Fibroblast of lung (primary cell): ENCODE measurements at regions not wholly inside any gene's neighbourhood (a gene's known extent, or its start where the extent isn't known, plus 50 kb on each side); places are given as distances from the start of the nearest gene placed in this dataset.

Experiments
- EZH2 ChIP-seq: IDR thresholded peaks from 2 replicates; pipeline ENCODE4 v1.5.1; 2012; ENCODE audit warnings: low read length, control low read depth, mild to moderate bottlenecking; ENCODE audit errors: missing control alignments
- TF ChIP-seq, protein P1 (sequence below), 2 donors: IDR thresholded peaks in 1 of 2; conservative IDR thresholded peaks in 1 of 2; 1 replicate in 1 of 2; 2 replicates in 1 of 2; pipeline ENCODE4 v1.5.1; 2011 to 2012; ENCODE audit warnings: low read length in 2 of 2, control low read depth in 1 of 2, inconsistent platforms in 1 of 2, low read depth in 1 of 2, mild to moderate bottlenecking in 1 of 2

DNA sequence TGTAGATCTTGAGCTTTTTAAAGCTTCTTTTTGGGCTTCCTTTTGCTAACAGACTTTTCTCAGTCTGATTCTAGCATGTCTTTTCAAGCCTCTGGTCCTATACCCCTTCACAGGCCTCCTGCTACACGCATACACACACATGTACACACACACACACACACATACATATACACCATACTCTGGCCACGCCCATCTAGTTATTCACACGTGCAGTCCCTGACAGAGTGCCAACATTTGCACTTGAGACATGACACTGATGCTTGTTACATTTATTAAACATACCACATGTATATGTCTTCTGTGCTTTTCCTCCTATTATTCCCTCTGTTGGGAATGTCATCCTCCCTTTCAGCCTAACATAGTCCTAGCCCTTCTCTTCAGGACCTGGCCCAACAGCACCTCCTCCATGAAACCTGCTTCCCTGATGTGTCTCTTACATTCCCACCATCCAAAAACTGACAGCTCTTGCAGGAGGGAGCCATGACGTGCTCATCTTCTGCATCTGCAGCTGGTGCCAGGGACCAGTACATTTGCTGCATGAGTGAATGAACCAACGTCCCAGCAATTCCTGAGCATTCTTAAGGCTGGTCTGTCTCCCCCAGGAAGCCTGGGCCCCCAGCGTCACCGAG lies 222.1 kb downstream of the ARHGAP12 start:
- TF ChIP-seq, protein P1, sequence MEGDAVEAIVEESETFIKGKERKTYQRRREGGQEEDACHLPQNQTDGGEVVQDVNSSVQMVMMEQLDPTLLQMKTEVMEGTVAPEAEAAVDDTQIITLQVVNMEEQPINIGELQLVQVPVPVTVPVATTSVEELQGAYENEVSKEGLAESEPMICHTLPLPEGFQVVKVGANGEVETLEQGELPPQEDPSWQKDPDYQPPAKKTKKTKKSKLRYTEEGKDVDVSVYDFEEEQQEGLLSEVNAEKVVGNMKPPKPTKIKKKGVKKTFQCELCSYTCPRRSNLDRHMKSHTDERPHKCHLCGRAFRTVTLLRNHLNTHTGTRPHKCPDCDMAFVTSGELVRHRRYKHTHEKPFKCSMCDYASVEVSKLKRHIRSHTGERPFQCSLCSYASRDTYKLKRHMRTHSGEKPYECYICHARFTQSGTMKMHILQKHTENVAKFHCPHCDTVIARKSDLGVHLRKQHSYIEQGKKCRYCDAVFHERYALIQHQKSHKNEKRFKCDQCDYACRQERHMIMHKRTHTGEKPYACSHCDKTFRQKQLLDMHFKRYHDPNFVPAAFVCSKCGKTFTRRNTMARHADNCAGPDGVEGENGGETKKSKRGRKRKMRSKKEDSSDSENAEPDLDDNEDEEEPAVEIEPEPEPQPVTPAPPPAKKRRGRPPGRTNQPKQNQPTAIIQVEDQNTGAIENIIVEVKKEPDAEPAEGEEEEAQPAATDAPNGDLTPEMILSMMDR (conservative IDR thresholded peaks at IDR 0.05 in 1 of 2, IDR thresholded peaks at IDR 0.05 in 1 of 2; ENCODE audit: low read depth in 1 of 2, low read length in 2 of 2) = no peak
- TF ChIP-seq EZH2 = no peak
